ENCODE measurements at regions not wholly inside any gene's neighbourhood (a gene's known extent, or its start where the extent isn't known, plus 50 kb on each side); places are given as distances from the start of the nearest gene placed in this dataset.
"Not testable (repeated sequence)": the region's sequence is repeated elsewhere in the genome, so short reads cannot be mapped to it uniquely, and the experiment has no call there.

GRCh38 chr5:19229179-19229835, 758.7 kb downstream of the CDH18 start:
- CTCF ChIA-PET = no interaction called here
- H3K27ac Mint-ChIP-seq = no peak overlapping the region
- WGBS (ENCODE audit: insufficient coverage) = no CpG with 5 or more reads among the region's 3 CpGs

GRCh38 chr5:19233573-19233972, 754.4 kb downstream of the CDH18 start:
- H3K36me3 ChIP-seq (ENCODE audit: control insufficient read depth in 2 of 2, extremely low read depth in 1 of 2, insufficient read depth in 1 of 2, low read length in 1 of 2) = no peaks in the 10 kb centered on the region
- Mint-ChIP-seq H3K9me3 (peaks cover 4 to 17% (median 10%) of the 10 kb centered on the region in 3 donors), H3K27me3 (no peaks in the 10 kb centered on the region), H3K4me1 (no peaks in the 10 kb centered on the region), H3K36me3 (no peaks in the 10 kb centered on the region), H3K4me3 (no peak overlapping the region), H3K27ac (no peak overlapping the region)
- H3K27ac ChIP-seq (ENCODE audit: low read length) = no peak overlapping the region
- WGBS (ENCODE audit: insufficient coverage) = 100% methylated on average over 2 of the region's 2 CpGs
- ATAC-seq (replicated peaks in 1 of 4) = no peak
- ChIA-PET CTCF (no interaction called here), POLR2A (no interaction called here)
- no peaks in the 10 kb centered on the region for H3K9me3 ChIP-seq
- no peaks in the 10 kb centered on the region for H3K27me3 ChIP-seq (replicated peaks in 1 of 2; ENCODE audit: control insufficient read depth in 2 of 2, extremely low read depth in 1 of 2, insufficient read depth in 2 of 2, low read length in 1 of 2)
- H3K4me1 ChIP-seq (ENCODE audit: control insufficient read depth in 1 of 2, extremely low read depth in 1 of 2, insufficient read depth in 2 of 2, low read length in 2 of 2) = no peaks in the 10 kb centered on the region
- no peak for DNase-seq
- no peak overlapping the region for H3K4me3 ChIP-seq (ENCODE audit: control insufficient read depth in 1 of 2, extremely low read depth in 1 of 2, low read length in 1 of 2)

More at GRCh38 chr5:19229179-19229835, 758.7 kb downstream of the CDH18 start:
- Histone ChIP-seq H3K27me3 (replicated peaks in 1 of 2; ENCODE audit: control insufficient read depth in 2 of 2, extremely low read depth in 1 of 2, insufficient read depth in 2 of 2, low read length in 1 of 2) (no peaks in the 10 kb centered on the region), H3K27ac (ENCODE audit: low read length) (no peak overlapping the region), H3K4me1 (ENCODE audit: control insufficient read depth in 1 of 2, extremely low read depth in 1 of 2, insufficient read depth in 2 of 2, low read length in 2 of 2) (no peaks in the 10 kb centered on the region), H3K9me3 (no peaks in the 10 kb centered on the region), H3K36me3 (ENCODE audit: control insufficient read depth in 2 of 2, extremely low read depth in 1 of 2, insufficient read depth in 1 of 2, low read length in 1 of 2) (no peaks in the 10 kb centered on the region), H3K4me3 (ENCODE audit: control insufficient read depth in 1 of 2, extremely low read depth in 1 of 2, low read length in 1 of 2) (no peak overlapping the region)
- Mint-ChIP-seq H3K36me3 (no peaks in the 10 kb centered on the region), H3K4me1 (no peaks in the 10 kb centered on the region), H3K9me3 (peaks cover 3 to 11% (median 6%) of the 10 kb centered on the region in 3 donors), H3K4me3 (no peak overlapping the region), H3K27me3 (no peaks in the 10 kb centered on the region)
- no peak for DNase-seq
- POLR2A ChIA-PET = no interaction called here
- ATAC-seq (replicated peaks in 1 of 4) = no peak

GRCh38 chr5:19235101-19235584, 752.9 kb downstream of the CDH18 start:
- no peaks in the 10 kb centered on the region for H3K4me1 ChIP-seq (ENCODE audit: control insufficient read depth in 1 of 2, extremely low read depth in 1 of 2, insufficient read depth in 2 of 2, low read length in 2 of 2)
- DNase-seq (no peak), ATAC-seq (replicated peaks in 1 of 4) (no peak)
- no peak overlapping the region for H3K27ac Mint-ChIP-seq
- H3K9me3 ChIP-seq = no peaks in the 10 kb centered on the region
- H3K9me3 Mint-ChIP-seq = peaks cover 10 to 12% (median 12%) of the 10 kb centered on the region in 3 donors
- ChIA-PET POLR2A (no interaction called here), CTCF (no interaction called here)
- no peaks in the 10 kb centered on the region for H3K36me3 ChIP-seq (ENCODE audit: control insufficient read depth in 2 of 2, extremely low read depth in 1 of 2, insufficient read depth in 1 of 2, low read length in 1 of 2)
- no peaks in the 10 kb centered on the region for H3K27me3 ChIP-seq (replicated peaks in 1 of 2; ENCODE audit: control insufficient read depth in 2 of 2, extremely low read depth in 1 of 2, insufficient read depth in 2 of 2, low read length in 1 of 2)
- 93% methylated on average over 2 of the region's 5 CpGs for WGBS (ENCODE audit: insufficient coverage)
- H3K4me1 Mint-ChIP-seq = no peaks in the 10 kb centered on the region
- H3K27ac ChIP-seq (ENCODE audit: low read length) = no peak overlapping the region
- no peaks in the 10 kb centered on the region for H3K27me3 Mint-ChIP-seq
- no peak overlapping the region for H3K4me3 ChIP-seq (ENCODE audit: control insufficient read depth in 1 of 2, extremely low read depth in 1 of 2, low read length in 1 of 2)
- H3K36me3 Mint-ChIP-seq = no peaks in the 10 kb centered on the region
- no peak overlapping the region for H3K4me3 Mint-ChIP-seq

GRCh38 chr5:19240170-19240569, 747.8 kb downstream of the CDH18 start:
- DNase-seq (no peak), ATAC-seq (replicated peaks in 1 of 4) (no peak)
- 33% methylated on average over 1 of the region's 1 CpG for WGBS (ENCODE audit: insufficient coverage)
- CTCF ChIA-PET = no interaction called here
- Mint-ChIP-seq H3K9me3 (peaks cover 10 to 15% (median 12%) of the 10 kb centered on the region in 3 donors), H3K4me3 (no peak overlapping the region), H3K27me3 (no peaks in the 10 kb centered on the region), H3K4me1 (no peaks in the 10 kb centered on the region), H3K36me3 (no peaks in the 10 kb centered on the region), H3K27ac (no peak overlapping the region)
- POLR2A ChIA-PET = no interaction called here
- Histone ChIP-seq H3K36me3 (ENCODE audit: control insufficient read depth in 2 of 2, extremely low read depth in 1 of 2, insufficient read depth in 1 of 2, low read length in 1 of 2) (no peaks in the 10 kb centered on the region), H3K27me3 (replicated peaks in 1 of 2; ENCODE audit: control insufficient read depth in 2 of 2, extremely low read depth in 1 of 2, insufficient read depth in 2 of 2, low read length in 1 of 2) (no peaks in the 10 kb centered on the region), H3K9me3 (no peaks in the 10 kb centered on the region), H3K27ac (ENCODE audit: low read length) (no peak overlapping the region), H3K4me1 (ENCODE audit: control insufficient read depth in 1 of 2, extremely low read depth in 1 of 2, insufficient read depth in 2 of 2, low read length in 2 of 2) (no peaks in the 10 kb centered on the region), H3K4me3 (ENCODE audit: control insufficient read depth in 1 of 2, extremely low read depth in 1 of 2, low read length in 1 of 2) (no peak overlapping the region)

GRCh38 chr5:19241690-19242089, 746.3 kb downstream of the CDH18 start:
- H3K4me1 Mint-ChIP-seq = no peaks in the 10 kb centered on the region
- Histone ChIP-seq H3K4me1 (ENCODE audit: control insufficient read depth in 1 of 2, extremely low read depth in 1 of 2, insufficient read depth in 2 of 2, low read length in 2 of 2) (no peaks in the 10 kb centered on the region), H3K36me3 (ENCODE audit: control insufficient read depth in 2 of 2, extremely low read depth in 1 of 2, insufficient read depth in 1 of 2, low read length in 1 of 2) (no peaks in the 10 kb centered on the region), H3K27me3 (replicated peaks in 1 of 2; ENCODE audit: control insufficient read depth in 2 of 2, extremely low read depth in 1 of 2, insufficient read depth in 2 of 2, low read length in 1 of 2) (no peaks in the 10 kb centered on the region), H3K27ac (ENCODE audit: low read length) (no peak overlapping the region), H3K9me3 (no peaks in the 10 kb centered on the region), H3K4me3 (ENCODE audit: control insufficient read depth in 1 of 2, extremely low read depth in 1 of 2, low read length in 1 of 2) (no peak overlapping the region)
- CTCF ChIA-PET = interaction anchor here in 1 of 2 donors (0.6 kb wide), 1 partner anchor 10 kb away, joined by 3 read pairs; no protein-coding TSS in a partner anchor
- no peak overlapping the region for H3K4me3 Mint-ChIP-seq
- DNase-seq = no peak
- no peak for ATAC-seq (replicated peaks in 1 of 4)
- H3K36me3 Mint-ChIP-seq = no peaks in the 10 kb centered on the region
- no peaks in the 10 kb centered on the region for H3K27me3 Mint-ChIP-seq
- WGBS (ENCODE audit: insufficient coverage) = no CpG with 5 or more reads among the region's 1 CpG
- no peak overlapping the region for H3K27ac Mint-ChIP-seq
- POLR2A ChIA-PET = no interaction called here
- H3K9me3 Mint-ChIP-seq = peaks cover 12 to 17% (median 15%) of the 10 kb centered on the region in 3 donors

GRCh38 chr5:19246191-19246590, 741.8 kb downstream of the CDH18 start:
- H3K36me3 Mint-ChIP-seq; POLR2A ChIA-PET; H3K4me1 Mint-ChIP-seq; H3K27ac Mint-ChIP-seq; H3K27me3 Mint-ChIP-seq; DNase-seq; H3K27me3 ChIP-seq (replicated peaks in 1 of 2; ENCODE audit: control insufficient read depth in 2 of 2, extremely low read depth in 1 of 2, insufficient read depth in 2 of 2, low read length in 1 of 2); ATAC-seq (replicated peaks in 1 of 4); H3K4me1 ChIP-seq (ENCODE audit: control insufficient read depth in 1 of 2, extremely low read depth in 1 of 2, insufficient read depth in 2 of 2, low read length in 2 of 2); H3K36me3 ChIP-seq (ENCODE audit: control insufficient read depth in 2 of 2, extremely low read depth in 1 of 2, insufficient read depth in 1 of 2, low read length in 1 of 2); CTCF ChIA-PET; H3K4me3 Mint-ChIP-seq; H3K27ac ChIP-seq (ENCODE audit: low read length); H3K4me3 ChIP-seq (ENCODE audit: control insufficient read depth in 1 of 2, extremely low read depth in 1 of 2, low read length in 1 of 2); H3K9me3 ChIP-seq: not testable (repeated sequence)
- peaks cover 10 to 21% (median 17%) of the 10 kb centered on the region in 3 donors for H3K9me3 Mint-ChIP-seq
- WGBS (ENCODE audit: insufficient coverage) = no CpG with 5 or more reads among the region's 1 CpG

- no peak overlapping the region for H3K27ac Mint-ChIP-seq
- H3K4me1 ChIP-seq (ENCODE audit: control insufficient read depth in 1 of 2, extremely low read depth in 1 of 2, insufficient read depth in 2 of 2, low read length in 2 of 2) = no peaks in the 10 kb centered on the region
- ChIA-PET CTCF (no interaction called here), POLR2A (no interaction called here)
- no peaks in the 10 kb centered on the region for H3K27me3 Mint-ChIP-seq
- H3K9me3 ChIP-seq = no peaks in the 10 kb centered on the region
- H3K9me3 Mint-ChIP-seq = peaks cover 4 to 20% (median 19%) of the 10 kb centered on the region in 3 donors
- H3K4me1 Mint-ChIP-seq = no peaks in the 10 kb centered on the region
- WGBS (ENCODE audit: insufficient coverage) = no CpG with 5 or more reads among the region's 3 CpGs
- H3K4me3 ChIP-seq (ENCODE audit: control insufficient read depth in 1 of 2, extremely low read depth in 1 of 2, low read length in 1 of 2) = no peak overlapping the region
- no peak for ATAC-seq (replicated peaks in 1 of 4)
- H3K36me3 Mint-ChIP-seq = no peaks in the 10 kb centered on the region
- no peaks in the 10 kb centered on the region for H3K27me3 ChIP-seq (replicated peaks in 1 of 2; ENCODE audit: control insufficient read depth in 2 of 2, extremely low read depth in 1 of 2, insufficient read depth in 2 of 2, low read length in 1 of 2)
- DNase-seq = no peak
- no peaks in the 10 kb centered on the region for H3K36me3 ChIP-seq (ENCODE audit: control insufficient read depth in 2 of 2, extremely low read depth in 1 of 2, insufficient read depth in 1 of 2, low read length in 1 of 2)
- no peak overlapping the region for H3K27ac ChIP-seq (ENCODE audit: low read length)
- no peak overlapping the region for H3K4me3 Mint-ChIP-seq
Observed at GRCh38 chr5:19247302-19247701, 740.7 kb downstream of the CDH18 start.

Data from T-cell (primary cell).